HG02798 (cell line): ENCODE measurements at regions not wholly inside any gene's neighbourhood (a gene's known extent, or its start where the extent isn't known, plus 50 kb on each side); places are given as distances from the start of the nearest gene placed in this dataset.
A peak's percentile ranks its signal among the peaks of the same experiment; 100 is the strongest.
"Not testable (repeated sequence)": the region's sequence is repeated elsewhere in the genome, so short reads cannot be mapped to it uniquely, and the experiment has no call there.

Experiments
- ATAC-seq: cut with Tn5 transposase; IDR thresholded peaks from one replicate; pipeline ENCODE4 v1.9.1; 2021; ENCODE audit warnings: mild to moderate bottlenecking; ENCODE audit not compliant: unreplicated experiment, poor library complexity

DNA sequence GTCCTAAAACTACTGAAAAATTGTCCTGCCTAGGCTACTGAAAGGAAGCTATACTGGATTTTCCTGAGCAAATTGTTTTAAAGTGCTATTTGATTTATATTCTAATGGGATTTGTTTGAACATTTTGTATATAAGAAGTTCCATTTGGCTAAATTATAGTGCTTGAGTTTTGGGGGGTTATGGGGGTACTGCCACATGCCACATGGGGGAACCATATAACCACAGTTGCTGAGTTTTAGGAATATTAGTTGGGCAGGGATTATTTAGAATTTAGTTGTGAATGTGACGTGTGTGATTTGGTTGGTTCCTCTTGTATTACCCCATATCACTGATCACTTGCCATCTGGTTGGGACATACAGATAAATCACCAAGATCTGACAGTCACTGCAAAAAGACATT is 224.5 kb upstream of the TAPT1 start:
- ATAC-seq = no peak

DNA sequence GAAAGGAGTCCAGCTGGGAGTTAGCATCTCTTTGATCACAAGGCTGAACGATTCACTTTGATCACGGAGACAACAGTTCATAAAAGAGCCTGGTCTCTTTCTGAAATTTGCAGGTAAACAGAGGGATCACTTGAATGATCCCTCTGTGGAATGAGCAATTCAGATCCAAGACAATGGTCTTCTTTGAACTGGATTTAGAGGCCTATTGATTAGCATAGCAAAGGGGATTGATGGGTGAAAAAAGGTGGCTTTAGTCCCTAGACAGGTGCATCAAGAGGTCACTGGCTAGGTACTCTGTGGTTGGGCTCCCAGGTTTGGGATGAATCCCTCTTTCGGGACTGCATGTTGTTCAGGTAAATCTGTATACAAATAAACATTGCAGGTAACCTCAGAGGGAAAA is 223.8 kb upstream of the TAPT1 start:
- ATAC-seq = no peak

DNA sequence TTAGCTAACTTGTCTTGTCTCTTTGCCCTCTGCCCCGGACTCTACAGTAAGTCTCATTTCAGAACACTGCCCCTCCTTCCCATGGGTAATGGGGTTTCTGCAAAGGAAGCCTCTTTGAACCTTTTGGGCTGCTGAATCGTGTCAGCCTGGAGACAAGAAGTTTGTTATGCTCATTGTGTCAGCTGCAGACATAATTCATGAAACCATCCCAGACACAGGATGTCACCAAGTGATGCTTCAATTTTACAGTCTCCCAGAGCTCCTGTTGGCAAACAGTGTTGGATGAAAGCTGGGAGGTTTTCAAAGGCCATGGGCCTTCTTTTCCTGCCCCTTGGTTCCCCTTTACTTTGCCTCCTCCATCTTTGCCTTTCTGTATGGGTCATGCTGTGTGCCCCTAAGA is 223.1 kb upstream of the TAPT1 start:
- no peak for ATAC-seq

DNA sequence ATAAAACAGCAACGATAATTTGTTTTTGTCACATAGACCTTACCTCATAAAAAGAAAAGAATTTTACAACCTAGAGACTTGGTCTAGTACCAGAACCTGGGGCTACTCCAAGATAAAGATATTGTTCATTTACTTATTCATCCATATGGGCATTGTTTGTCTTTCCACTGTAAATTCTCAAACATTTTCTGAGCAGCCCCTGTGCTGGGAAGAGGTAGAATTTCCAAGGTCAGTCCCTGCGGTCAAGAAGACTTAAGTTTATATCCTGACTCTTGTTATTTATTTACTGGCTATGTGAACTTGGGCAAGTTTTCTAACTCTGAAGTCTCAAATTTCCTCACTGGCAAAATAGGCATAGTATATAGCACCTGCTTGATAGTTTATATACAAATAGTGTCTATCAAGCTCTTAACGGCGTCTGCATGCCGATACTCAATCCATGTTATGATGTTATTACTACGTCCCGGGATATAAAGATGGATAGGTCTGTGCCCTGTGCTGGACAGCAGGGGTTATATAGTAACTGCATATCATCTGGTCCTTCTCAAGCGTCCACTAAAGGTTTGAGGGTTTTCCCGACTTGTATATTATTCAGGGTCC is 222.1 kb upstream of the TAPT1 start:
- no peak for ATAC-seq

DNA sequence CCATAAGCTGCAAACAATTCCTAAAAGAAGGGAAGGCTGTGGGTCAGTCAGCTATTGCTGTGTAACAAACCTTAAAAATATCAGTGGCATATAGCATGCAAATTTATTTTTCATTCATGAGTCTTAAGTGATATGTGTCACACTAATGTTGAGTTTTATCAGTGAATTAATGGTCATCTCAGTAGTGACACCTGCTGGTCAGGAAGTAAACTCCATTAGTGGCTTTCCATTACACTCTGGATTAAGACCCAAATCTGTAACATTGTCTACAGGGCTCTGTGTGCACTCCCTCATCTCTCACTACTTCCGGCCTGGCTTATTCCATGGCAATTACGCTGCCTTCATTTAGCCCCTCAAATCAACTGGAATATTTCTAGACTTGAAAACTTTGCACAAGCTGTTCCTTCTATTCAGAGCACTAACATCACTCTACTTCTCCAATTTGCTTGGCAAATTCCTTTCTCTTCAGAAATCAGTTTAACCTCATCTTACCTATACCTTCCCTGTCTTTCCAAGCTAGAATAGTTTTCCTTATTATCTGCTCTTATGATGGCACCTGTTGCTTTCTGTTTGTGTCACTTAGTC is 217.3 kb upstream of the TAPT1 start:
- peak; percentile 84 for ATAC-seq

DNA sequence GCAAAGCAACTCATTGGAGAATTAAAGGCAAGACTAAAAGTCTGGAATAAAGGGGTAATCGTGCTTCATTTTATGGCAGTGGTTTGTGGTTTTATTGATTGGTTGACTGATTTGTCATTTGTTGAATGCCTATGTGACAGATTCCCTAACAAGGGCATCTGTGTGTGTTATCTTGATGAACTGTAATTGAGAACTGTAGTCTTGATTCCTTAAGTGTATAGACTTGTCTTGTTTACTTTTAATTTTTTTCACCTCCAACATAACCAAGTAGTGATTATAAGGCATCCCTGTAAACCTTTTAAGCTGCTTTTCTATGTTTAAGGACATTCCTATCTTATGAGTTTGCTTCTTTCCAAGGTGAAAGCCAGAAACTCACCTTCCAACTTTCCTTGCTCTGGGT is 216.0 kb upstream of the TAPT1 start:
- no peak for ATAC-seq

DNA sequence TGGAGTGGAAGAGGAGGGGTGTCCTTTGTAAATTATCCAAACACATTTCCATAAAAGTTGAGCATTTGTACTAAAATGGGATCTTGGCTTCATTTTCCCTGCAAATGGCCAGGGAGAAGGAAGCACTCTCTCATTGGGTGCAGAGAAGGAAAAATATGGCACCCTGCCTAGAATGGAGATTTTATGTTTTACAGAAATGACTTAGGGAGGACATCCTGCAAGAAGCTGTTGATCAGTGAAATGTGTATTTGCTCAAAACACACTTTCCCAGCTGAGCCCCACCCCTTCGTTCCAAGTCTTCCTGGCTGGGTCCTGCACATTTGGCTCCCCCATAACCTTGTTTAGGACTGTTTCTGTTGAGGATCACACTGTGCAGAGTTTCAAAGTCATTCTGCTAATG is 213.5 kb upstream of the TAPT1 start:
- no peak for ATAC-seq

DNA sequence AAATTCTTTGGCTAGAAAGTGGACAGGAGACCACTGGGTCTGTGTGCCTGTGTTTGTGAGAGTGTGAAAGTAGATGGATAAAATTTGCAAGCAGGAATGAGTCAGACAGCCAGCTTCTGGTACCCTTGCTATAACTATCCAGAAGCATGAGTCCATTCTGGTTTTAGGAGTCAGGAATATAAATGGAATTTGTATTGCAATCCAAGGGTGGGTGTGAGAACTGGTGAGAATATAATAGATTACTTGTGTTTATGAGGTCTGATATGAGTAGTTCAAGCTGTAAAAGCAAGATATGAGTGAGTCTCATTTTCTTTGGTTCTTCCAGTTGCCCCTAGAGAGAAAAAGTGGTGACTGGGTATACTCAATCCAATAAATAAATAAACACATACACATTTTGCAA is 212.7 kb upstream of the TAPT1 start:
- ATAC-seq = no peak

DNA sequence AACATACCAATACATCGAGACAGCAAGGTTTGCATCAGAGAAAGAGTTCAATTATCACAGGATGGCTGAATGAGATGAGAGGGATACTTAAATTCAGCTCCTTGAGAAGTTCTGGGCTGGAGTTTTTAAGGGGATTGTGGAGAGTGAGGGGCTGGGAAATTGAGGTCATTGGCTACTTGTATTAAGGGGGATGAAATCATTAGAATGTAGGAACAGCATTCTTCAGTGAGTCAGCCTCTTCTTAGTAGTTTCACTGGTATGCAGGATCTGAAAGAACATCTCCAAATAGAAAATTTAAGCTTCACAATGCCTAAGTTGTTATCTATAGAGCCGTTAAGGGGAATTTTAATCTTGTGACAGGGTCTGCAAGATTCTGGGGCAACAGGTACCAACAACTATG is 211.6 kb upstream of the TAPT1 start:
- no peak for ATAC-seq

DNA sequence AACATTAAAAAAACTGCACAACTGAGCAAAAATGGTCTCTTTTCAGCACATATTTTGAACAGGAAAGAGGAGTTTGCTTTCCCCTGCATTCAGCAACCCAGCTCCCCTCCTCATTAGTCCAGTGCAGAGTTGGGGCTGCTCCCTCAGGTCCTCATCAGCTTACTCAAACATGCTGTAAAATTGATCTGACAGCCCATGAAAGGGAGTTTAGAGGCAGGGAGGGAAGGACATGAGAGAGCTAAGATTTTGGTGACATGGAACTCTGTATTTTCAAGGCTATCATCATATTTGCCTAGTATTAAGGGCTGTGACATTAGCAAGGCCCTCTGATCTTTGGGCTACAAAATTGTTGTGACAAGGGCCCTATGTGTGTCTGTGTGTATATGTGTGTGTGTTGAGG is 205.6 kb upstream of the TAPT1 start:
- ATAC-seq = no peak

DNA sequence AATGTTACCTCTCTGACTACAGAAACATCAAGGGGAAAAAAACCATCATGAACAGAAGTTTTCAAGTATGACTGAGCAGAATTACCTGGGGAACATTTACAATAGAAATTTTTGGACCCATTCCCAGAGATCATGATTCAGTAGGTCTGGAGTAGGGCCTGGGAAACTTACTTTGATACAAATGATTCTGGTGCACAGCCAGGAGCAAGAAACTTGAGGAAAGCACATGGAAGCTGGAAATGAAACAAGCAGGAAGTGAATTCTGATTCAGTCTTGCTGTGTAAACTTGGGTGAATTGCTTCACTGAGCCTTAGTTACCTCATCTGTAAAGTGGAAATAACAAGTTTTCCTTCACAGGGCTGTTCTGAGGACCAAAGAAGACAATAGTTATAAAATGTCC is 192.5 kb upstream of the TAPT1 start:
- ATAC-seq = no peak

DNA sequence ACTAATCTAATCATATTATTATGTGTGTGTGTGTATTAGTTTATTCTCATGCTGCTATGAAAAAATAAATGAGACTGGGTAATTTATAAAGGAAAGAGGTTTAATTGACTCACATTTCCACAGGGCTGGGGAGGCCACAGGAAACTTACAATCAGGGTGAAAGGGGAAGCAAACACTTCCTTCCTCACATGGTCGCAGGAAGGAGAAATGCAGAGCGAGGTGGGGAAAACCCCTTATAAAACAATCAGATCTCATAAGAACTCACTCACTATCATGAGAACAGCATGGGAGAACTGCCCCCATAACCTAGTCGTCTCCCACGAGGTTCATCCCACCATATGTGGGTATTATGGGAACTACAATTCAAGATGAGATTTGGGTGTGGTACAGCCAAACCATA is 190.9 kb upstream of the TAPT1 start:
- no peak for ATAC-seq

DNA sequence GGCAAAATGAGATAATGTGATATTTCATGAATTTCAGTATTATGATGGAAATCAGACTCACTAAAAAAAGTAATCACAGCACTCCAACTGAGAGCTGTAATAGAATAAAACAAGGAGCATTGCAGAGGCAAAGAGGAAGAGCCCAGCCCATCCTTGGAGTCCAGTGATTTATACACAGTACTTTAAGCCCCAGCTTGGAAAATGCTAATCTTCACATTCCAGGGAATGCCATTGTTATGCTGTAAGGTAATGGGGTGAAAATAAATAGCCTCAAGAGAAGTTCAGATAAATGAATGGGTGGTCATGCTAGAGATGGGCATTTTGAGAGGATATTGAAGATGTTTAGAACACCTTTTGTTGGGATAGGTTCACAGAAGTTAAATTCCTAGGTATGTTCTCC is 190.3 kb upstream of the TAPT1 start:
- no peak for ATAC-seq

DNA sequence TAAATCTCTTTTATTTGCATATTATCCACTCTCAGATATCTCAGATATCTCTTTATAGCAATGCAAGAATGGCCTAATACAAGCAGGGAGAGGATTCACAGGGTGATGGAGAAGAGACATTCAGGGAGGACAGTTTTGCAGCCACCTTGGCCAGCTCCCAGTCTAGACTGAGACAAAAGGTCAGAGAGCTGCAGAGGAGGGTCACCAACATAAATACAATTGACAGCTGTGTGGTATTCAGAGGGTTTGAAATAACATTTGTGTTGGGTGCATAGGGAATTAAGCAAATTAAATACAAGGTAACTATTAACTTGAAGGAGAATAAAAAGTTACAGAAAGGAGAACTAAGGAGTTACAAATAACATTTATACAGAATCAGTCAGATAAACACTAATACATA is 189.5 kb upstream of the TAPT1 start:
- ATAC-seq = no peak

DNA sequence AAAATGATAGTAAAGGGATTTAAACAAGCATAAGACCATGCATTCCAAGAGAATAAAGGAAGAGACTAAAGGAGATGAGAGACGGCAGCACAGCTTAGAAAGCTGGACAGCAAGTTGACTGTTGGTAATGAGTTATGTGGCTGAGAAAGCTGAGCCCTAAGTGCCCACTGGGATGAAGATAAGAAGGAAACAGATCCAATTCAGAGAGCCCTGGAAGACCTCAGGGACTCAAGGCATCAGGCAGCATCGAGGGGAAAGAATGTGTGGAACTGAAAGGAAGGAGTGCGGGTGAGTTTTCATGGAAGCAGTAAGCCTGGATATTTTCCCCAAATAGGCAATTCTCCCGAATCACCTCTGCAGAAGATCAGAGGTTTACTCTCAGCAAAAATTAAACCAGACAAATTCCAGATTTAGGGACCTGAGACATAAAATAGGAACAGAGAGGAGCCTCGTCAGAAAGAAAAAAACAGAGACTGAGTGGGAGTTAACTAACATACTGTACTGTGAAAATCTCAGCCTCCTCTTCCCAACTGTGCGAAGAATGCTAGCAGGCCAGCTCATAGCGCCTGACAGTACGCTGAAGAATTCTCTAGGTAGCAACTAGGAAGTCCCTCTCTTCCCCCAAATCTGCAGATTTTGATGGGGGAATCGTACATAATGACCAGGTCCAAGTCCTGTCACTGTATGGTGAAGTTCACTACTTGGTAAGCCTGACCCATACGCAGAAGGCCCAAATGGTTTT is 187.7 kb upstream of the TAPT1 start:
- ATAC-seq = no peak

DNA sequence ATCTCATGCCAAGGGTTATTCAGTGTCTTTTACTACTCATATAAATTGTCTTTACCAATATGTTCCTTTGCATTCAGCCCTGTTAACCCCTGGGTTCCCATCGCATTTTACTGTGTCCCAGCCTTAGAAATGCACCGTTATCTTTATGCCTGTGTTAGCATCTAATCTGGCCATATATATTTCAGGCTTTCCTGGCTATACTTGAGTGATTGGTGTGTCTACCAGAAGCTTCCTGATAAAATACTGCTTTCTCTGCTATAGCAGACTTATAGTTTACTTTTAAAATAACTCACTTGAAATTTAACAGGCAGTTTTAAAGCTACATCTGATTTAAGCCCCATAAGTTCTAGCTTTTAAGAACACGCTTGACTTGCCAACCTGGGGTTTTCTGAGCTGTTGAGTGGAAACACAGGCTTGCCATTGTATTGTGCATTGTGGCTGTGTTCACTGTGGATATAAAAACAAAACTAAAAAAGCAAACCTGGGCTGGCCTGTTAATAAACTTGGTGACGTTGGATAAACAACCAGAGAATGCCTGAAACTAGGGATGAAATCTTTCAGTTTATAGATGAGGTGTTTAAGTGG is 185.3 kb upstream of the TAPT1 start:
- no peak for ATAC-seq

DNA sequence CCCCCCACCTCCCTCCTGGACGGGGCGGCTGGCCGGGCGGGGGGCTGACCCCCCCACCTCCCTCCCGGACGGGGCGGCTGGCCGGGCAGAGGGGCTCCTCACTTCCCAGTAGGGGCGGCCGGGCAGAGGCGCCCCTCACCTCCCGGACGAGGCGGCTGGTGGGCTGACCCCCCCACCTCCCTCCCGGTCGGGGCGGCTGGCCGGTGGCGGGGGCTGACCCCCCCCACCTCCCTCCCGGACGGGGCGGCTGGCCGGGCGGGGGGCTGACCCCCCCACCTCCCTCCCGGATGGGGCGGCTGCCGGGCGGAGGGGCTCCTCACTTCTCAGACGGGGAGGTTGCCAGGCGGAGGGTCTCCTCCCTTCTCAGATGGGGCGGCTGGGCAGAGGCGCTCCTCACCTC is 166.9 kb upstream of the TAPT1 start:
- ATAC-seq = not testable (repeated sequence)

DNA sequence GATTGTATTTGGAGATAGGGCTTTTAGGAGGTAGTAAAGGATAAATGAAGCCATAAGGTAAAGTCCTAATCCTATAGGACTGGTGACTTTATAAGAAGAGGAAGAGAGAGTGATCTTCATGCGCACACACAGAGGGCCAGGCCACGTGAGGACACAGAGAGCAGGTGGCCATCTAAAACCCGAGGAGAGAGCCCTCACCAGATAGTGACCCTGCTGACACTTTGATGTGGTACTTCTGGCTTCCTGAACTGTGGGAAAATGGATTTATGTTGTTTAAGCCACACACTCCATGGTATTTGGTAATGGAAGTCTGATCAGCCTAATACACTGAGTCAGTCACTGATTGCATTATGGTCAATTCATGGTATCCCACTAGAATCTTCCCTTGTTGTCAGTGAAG is 164.9 kb upstream of the TAPT1 start:
- no peak for ATAC-seq

DNA sequence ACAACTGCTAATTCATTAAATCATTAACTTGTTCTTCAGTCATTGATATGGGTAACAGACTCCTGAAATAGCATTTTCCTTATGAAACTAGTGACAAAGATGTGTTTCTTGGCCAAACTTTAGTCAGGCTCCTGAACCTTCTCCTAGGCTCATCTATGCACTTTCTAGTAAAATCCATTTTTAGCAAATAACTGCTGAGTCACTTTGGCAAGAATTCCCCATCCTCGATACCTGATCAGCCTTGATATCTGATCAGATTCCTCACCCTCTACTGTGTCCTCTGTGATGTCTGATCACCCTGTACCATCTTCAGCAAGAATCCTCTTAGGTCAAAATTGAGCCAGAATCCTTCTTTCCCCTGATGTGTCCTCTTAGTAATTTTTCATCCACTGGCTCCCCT is 161.2 kb upstream of the TAPT1 start:
- no peak for ATAC-seq

DNA sequence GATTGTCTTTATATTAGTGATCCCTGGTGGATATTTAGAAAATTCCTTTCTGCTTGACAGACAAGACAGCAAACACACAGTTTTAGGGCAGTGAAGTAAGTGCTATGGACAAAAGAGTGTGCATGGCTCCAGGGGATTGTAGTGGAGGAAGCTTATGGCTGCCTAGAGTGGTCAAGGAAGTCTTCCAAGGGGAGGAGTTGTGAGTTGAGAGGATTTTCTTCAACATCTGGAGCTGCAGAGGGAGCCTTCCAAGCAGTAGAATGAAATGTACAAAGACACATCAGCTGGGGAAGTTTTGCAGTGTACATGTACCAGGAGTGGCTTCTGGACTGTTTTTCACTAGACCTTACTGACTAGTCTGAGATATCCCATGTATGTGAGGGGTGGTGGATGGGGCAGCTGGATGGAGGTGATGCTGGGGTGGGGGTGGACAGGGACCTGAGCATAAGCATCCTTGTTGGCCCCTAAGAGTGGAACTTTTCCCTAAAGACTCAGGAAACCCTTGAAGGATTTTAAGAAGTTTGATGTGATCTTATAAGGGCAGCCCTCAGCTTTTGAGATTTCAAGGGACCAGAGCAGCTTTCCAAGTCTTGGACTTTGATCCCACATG is 160.5 kb upstream of the TAPT1 start:
- ATAC-seq = no peak

DNA sequence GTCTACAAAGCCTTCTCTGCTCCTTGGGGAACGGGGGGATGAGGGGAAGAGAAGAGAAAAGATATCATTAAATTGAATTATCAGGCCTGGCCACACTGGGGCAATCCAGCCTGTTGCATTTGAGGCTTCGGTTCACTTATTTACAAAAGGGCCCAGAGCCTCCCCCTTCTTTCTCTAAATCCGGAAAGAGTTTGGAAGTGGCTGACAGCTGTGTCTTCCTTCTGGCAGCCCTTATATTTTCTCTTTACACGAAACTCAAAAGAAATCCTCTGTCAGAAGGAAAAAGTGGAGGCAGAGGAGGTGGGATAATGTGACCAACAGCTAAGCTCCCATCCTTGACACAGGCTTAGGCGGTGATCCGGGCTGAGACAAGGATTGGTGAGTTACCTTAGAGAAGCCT is 158.3 kb upstream of the TAPT1 start:
- no peak for ATAC-seq
